ENCODE measurements at regions not wholly inside any gene's neighbourhood (a gene's known extent, or its start where the extent isn't known, plus 50 kb on each side); places are given as distances from the start of the nearest gene placed in this dataset.

DNA sequence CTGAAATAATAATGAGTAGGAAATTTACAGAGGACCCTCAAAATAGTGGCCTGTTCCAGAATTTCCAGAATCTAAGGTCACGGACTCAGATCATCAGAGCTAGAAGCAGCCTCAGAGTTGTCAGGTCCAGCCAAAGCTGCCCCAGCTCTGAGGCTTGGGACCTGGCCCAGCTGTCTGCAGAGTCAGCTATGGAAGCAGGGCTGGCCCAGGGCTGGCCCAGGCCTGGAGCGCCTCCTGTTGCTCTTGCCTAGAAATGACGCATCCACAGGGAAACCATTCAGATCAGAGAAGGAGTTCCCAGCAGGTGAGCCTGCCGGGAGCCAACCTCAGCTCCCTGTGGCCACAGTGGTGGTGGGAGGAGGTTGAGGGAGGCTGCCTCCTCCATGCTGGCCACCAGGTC, 106.7 kb upstream of the ARL4C start:
- no peak for DNase-seq (ENCODE audit: low spot score)

DNA sequence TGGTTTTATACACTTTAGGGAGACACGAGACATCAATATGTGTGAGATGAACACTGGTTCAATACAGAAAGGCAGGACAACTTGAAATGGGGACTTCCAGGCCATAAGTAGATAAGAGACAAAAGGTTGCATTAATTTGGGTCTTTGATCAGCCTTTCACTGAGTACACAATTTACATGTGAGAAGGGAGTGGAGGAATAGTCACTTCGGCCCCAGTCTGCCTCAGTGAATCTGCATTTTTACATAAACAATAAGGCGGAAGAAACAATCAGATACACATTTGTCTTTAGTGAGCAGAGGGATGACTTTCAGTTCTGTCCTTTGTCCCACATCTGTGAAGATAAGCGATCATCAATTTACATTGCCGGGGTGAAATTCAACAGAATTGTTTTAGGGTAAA, 104.3 kb upstream of the ARL4C start:
- no peak for DNase-seq (ENCODE audit: low spot score)

DNA sequence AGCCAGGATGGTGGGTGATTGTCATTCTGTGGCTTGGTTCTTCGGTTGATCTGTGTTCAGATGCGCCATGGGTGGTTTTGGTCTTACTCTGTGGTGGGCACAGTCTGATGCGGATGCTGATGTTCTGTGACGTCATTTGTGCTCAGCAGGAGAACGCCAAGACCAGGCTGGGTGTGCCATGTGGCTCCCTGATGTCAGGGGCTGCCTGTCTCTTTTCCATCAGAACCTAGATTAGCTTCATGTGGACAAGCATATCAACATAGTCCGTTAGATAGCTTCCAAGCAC, 100.6 kb upstream of the ARL4C start:
- no peak for DNase-seq (ENCODE audit: low spot score)

DNA sequence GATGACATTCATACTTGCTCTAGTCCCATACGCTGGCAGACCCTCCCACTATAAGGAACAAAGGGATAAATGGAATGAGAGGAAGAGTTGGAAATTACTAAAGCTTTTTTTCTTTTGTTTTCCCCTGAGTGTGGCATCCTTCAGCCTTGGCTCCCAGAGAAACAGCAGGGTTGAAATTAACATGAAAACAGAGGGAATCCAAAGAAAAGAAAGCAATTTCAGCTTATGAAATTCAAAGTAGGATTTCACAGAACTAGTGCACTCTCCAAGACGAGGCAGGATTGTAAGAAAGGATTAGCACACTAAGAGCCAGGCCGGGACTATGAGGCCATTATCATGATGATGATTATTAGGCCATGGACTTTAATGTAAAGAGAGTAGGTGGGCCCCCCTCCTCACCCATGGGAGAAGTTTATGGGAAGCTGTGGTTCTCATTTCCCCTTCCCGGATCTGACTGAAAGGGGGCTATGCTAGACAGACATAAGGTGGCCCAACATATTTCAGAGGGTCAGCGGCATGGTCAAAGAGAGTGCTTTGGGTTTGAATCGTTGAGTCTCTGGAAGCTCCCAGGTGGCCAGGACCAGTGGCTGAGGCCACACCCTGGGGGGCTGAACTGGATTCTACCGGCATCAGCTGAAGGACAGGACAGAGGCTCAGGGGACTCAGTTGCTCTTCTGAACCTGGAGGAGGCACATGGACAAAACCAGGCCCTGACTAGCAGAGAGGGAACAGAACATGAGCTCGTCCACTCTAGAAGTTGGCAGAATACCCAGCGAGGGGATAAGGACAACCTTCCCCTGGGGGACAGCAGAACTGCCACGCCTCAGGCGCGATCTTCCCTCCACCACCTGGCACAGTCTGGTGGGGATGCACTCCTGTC, 100.1 kb upstream of the ARL4C start:
- no peak for DNase-seq (ENCODE audit: low spot score)

DNA sequence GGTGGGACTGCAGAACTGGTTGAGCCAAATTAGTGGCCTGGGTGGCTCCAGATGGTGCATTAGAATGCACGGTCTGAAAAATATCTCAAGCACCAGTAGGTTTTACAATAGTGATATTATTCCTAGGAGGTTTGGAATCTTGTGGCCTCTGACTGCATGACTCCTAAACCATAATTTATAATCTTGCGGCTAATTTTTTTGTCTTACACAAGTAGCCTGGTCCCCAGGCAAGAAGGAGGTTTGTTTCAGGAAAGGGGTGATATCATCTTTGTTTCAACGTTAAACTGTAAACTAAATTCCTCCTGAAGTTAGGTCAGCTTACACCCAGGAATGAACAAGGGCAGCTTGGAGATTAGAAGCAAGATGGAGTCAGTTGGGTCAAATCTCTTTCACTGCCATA, 98.9 kb upstream of the ARL4C start:
- peak; percentile 46 for DNase-seq (ENCODE audit: low spot score)

DNA sequence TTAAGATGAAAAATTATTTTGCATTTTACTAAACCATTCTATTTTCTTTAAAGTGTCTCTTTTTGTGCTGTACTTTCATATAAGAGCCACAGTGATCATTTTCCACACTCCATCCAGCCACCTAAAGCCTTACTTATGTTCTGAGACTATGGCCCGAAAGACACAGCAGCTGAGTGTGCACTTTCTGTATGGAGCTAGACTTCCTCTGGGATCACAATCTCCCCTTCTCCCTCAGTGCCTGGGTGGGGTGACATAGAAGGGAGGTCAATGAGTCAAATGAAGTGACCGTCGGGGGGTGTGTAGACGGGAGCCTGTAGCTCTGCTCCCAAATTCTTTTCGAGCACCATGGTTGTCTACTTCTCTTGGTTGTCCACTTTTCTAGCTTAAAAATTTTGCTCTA, 97.8 kb upstream of the ARL4C start:
- no peak for DNase-seq (ENCODE audit: low spot score)

DNA sequence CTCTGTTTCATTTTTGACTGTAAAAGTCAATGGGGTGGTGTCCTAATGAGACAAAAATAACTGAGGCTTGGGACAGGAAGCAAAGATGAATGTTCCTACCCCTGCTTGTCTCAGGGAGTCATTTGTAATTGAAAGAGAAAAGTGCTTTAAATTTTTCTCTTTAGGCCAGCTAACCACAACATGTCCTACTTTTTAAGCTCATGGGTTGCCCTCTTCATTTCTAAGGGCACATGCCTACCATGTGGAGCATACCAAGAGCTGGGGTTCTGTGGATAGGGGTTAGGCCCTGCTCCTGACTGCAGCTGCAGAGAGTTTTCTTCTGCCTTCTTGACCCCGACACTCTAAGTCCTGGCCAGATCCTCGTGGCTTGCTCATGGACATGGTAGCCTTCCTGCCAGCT, 96.8 kb upstream of the ARL4C start:
- no peak for DNase-seq (ENCODE audit: low spot score)

DNA sequence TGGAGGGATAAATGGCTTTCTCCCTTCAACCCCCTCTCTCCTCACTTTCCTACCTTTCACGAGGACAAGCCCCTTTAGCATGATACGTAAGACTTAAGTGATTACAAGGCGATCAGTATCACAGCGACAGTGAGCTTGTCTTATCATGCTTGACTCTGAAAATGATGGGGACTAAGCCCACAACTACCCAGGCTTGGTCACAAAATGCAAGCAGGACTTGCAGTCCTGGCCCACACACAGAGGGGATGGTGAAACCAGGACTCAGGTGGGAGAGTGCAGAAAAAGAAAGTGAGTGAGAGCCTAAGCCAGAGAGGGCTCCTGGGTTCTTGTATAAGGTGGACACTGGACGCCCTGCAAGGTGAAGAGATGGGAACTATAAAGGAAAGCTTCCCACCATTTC, 95.7 kb upstream of the ARL4C start:
- DNase-seq (ENCODE audit: low spot score), result no peak

DNA sequence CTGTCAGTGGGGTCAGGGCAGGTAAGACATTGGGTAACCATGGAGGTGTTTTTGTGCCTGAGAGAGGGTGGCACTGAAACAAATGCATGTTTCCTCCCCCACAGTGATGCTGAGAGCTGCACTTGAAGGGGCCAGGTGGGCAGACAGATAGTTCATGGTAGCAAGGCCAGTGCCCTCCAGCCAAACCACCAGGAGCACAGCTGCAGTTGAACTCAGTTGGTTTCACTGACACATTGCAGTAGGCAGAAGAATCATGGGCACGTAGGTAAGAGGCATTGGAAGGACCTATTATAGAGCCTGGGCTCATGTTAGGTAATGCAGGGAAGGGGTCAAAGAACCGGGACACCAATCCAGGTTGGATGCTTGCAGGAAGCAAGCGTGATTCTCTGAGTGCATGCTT, 93.2 kb upstream of the ARL4C start:
- DNase-seq (ENCODE audit: low spot score), result no peak

DNA sequence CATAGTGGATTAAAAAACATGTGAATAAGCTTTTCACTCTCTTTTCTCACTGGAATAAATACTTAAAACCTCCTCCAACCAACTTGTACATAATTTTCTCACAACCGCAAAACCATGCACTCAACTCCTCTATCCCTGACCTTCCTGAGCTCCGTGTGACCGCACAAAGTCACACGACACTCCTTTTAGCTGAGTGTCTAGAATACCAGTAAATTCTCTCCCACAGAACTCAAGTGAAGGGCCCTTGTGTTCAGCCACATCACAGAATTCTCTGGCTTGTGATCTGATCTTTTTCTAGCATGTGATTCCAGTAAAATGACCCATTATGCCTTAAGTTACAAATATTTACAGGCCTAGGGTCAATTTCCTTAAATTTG, 91.2 kb upstream of the ARL4C start:
- DNase-seq (ENCODE audit: low spot score), result no peak

DNA sequence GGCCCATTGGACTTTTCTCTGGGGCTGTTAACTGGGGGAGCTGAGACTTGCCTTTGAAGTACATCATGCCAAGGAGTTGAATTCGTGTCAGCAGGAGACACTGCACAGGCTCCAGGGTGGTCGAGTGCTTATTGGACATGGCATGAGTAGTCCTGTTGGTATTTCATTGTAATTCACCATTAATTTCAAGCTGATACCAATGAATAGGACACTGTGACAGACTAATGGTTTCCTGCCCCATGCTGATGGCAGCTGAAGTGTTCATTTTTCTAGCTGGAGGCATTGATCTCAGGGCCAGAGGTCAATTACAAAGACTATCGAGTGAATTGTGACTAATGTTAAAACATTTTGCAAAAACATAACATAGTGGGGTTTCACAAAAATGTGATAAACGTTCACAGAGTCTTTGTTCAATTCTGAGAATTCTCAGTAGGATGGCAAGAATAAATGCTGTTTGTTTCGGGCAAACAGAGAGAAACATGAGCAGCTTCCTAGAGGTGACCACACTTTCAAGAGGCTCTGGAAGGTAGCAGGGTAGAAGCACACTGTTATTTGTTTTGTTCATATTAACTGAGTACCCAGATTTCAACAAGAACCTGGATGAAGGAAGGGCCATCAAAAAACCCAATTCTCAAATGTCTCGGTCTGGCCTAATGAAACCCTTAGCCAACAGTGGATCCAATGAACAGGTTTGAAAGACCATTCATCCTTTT, 90.6 kb upstream of the ARL4C start:
- DNase-seq (ENCODE audit: low spot score), result peak; percentile 42

DNA sequence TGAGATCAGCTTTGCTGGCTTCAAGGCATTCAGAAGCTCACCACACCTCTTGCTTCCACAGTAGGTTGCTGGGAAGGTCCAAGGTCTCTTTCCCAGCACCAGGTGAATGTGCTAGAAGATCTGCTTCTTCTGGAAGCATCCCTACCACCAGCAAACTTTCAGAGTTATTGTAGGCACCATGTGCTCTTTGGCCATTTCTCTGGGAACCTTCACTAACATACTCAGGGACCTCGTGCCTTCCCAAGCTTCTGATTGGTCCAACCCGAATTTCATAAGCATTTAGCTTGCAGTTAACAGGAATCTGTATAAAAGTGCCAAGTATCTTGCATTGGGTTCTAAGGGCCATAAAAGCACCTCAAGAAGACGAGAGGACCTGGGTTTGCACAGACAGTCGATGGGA, 86.5 kb upstream of the ARL4C start:
- DNase-seq (ENCODE audit: low spot score), result no peak

DNA sequence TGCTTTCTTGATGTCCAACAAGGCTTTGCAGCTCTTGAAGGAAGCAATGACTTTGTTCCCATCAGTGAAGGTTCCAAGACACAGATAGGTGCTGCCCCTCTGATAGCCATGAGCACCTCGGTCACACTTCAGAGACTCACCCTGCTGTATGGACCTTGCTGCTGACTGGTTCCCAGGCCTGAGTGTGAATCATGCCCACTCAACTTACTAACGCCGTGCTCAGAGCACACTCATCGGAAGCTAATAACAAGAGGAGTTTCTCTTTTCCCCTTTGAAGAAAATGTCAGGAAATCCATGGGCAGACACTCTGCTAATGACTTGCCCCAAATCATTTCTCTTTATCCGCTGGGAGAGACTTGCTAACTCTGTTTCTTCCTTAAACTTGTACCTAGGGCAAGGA, 83.8 kb upstream of the ARL4C start:
- no peak for DNase-seq (ENCODE audit: low spot score)

DNA sequence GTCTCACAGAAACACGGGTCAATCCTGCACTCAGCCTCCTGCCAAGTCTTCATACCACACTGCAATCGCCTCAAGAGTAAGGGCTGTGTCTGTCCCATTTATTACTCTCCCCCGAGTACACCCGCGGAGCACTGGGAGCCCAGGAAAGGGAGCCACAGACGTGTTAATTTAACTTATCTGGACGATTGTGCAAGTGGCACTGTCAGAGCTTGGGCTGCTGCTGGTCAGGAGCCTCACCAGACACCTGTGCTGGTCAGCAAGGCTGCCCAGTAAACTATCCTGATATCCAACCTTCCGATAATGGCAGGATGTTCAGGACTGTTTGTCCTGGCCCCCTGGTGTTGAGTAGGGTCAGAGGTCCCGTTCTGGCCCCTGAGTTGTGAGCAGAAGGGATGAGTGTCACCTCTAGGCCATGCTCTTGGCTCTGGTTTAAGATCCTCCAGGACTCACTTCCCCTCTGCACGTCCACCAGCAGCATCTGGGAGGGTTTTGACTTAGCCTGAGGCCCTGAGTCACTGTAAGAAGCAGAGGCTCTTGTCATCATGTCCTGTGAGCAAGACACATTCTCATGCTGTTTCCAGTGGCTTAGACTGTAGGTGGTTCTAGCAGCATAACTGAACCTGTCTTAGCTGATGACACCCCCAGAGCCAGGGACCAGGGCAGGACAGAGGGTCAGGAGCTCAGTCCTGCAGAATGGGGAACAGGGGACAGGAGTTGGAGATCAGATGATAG, 82.5 kb upstream of the ARL4C start:
- DNase-seq (ENCODE audit: low spot score), result no peak

DNA sequence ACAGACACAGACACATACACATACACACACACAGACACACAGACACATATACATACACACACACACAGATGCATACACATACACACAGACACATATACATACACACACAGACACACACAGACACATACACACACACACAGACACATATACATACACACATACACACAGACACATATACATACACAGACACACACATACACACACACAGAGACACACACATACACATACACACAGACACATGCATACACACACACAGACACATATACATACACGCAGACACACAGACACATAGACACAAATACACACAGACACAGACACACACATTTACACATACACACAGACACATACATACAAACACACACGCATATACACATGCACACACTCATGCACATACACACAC, 81.5 kb upstream of the ARL4C start:
- no peak for DNase-seq (ENCODE audit: low spot score)

DNA sequence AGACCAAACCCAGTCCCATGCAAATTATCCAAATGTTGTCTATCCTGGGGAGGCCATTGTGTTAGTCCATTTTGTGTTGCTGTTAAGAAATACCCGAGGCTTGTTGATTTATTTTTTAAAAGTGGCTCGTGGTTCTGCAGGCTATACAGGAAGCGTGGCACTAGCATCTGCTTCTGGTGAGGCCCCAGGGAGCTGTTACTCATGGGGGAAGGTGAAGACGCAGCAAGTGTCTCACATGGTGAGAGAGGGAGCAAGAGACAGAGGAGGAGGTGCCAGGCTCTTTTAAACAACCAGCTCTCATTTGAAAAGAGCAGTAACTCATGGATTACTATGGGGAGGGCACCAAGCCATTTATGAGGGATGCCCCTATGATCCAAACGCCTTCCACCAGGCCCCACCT, 80.3 kb upstream of the ARL4C start:
- DNase-seq (ENCODE audit: low spot score), result no peak

DNA sequence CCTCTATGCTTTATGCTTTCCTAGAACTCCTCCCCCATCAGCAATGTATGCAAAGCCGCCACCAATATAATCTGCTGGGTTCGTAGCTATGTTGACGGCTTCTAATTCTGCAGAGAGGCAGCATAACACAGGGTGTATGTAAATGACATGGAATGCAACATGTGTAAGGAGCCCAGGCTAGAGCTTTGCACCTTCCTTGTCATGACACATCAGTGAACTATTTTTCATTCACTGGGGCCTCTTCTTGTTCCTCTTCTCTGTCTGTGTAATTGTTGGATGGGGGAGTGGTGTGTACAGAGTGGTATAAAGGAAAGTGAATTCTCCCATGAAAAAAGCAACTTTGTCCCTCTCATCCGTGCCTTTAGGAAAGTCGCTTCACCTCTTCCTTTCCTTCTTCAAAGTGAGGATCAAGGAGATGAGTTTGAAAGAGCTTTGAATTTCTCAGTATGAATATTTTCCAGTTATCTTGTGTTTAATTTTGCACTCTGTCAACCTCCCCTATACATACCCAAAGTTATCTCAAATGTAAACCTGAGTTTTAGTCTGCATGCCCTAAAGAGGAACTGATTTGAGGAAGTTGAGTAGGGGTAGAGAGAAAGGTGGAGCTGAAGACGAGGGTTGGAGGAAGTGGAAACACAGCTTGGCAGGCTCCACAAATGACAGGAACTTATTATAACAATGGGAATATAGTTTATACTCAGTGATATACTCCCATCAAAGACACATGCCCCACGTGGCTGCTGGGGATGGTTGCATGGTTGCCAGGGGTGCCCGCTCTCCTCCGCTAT, 74.9 kb upstream of the ARL4C start:
- DNase-seq (ENCODE audit: low spot score), result no peak

DNA sequence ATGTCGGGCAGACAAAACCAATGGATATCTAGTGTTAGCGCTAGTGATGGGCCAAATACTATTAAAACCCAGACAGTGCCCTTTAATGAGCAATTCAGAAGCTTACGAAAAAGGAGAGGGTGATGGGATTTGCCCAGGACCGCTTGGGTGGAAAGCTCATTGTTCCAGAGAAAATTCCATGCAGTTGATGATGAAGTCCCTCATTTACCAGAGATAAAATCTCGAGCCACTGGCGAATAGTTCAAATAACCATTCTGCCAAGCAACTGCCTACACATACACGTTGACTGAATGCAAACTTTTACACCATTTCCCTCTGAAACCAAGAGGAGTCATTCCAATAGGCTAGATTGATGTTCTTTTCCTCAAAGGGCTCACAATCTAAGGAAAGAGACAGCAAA, 73.6 kb upstream of the ARL4C start:
- no peak for DNase-seq (ENCODE audit: low spot score)

DNA sequence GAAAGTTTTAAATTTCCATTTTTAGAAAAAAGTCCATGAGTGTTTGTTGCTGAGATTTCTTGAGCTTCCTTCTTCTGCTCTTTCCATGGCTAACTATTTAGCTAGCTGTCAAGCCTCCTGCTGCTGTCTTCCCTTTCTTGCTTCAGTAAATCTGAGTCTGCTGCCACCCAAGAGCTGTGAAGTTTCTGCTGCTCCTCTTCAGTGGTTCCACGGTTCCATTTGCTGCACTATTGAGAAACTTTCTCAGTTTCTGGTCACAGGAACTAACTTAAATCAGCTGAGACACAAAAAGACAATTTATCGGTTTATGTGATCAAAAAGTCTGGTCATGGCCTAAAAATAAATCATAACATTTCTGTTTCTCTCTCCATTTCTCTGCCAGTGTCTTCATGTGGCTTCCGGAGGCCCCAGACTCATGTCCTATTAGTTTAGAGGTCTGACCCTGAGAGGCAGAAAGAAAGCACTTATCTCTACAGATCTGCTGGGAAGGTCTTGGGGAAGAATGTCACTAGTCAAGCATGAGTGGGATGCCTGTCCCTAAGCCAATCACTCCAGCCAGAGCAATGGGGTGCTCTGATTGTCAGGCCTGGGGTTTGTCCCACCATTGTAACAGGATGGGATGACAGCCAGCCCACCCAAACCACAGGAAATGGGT, 73.0 kb upstream of the ARL4C start:
- no peak for DNase-seq (ENCODE audit: low spot score)

DNA sequence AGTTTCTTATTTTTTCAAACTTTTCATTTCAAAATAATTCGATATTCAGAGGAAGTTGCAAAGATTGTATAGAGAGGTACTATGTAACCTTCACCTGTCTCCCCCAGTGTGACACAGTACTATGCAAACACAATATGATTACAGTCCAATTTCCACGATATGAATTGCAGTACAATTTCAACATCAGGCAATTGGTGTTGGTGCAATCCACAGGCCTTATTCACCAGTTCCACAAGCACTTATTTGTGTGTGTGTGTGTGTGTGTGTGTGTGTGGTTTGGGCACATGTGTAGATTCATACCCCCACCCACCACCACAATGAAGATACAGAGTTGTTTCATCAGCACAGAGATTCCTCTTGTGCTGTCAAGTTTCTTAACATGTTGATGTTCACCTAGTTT, 69.7 kb upstream of the ARL4C start:
- no peak for DNase-seq (ENCODE audit: low spot score)

DNA sequence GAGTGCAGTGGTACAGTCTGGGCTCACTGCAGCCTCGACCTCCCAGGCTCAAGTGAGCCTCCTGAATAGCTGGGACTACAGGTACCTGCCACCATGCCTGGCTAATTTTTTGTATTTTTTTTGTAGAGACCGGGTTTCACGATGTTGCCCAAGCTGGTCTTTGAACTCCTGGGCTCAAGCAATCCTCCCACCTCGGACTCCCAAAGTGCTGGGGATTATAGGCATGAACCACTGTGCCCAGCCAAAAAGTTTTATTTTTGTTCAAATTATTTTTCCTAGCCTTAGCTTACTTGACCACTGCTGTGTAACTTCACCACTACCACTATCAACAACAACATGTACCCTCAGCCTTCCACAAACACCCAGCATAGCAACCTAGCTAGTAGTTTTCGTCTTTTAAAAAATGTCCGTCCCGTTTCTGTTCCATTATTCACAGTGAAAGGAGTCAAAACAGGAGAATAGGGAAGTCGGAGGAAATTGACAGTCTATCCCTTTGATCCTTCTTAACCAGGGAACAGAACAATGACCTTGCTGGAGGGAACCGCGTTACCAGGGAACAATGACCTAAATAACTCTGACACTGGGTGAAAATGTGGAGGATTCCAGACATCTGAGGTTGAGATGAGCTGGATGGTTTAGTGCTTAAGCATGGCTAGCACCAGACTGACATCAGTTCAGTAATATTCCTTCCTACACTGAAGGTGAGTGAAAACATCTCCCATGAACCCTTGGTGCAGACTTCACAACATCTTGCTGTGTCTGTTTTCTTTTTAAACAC, 69.2 kb upstream of the ARL4C start:
- no peak for DNase-seq (ENCODE audit: low spot score)

Data from A172 (cell line).